ENCODE measurements at regions not wholly inside any gene's neighbourhood (a gene's known extent, or its start where the extent isn't known, plus 50 kb on each side); places are given as distances from the start of the nearest gene placed in this dataset.

DNA sequence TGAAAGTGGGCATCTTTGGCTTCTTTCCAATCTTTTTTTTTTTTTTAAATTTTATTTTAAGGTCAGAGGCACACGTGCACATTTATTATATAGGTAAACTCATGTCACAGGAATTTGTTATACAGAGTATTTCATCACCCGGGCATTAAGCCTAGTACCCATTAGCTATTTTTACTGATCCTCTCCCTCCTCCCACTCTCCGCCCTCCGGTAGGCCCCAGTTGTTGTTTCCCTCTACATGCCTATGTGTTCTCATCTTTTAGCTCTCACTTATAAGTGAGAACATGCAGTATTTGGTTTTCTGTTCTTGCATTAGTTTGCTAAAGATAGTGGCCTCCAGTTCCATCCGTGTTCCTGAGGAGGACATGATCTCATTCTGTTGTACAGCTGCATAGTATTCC, 108.5 kb downstream of the CYB561 start:
- TF ChIP-seq KAT7 (CRISPR knock-in tag; IDR thresholded peaks at IDR 0.05; ENCODE audit: borderline replicate concordance): no peak
- no peak for TF ChIP-seq USF2 (CRISPR knock-in tag; IDR thresholded peaks at IDR 0.05)
- TF ChIP-seq FOXJ3 (CRISPR knock-in tag; IDR thresholded peaks at IDR 0.05; ENCODE audit: borderline replicate concordance): no peak
- TF ChIP-seq, protein P1, sequence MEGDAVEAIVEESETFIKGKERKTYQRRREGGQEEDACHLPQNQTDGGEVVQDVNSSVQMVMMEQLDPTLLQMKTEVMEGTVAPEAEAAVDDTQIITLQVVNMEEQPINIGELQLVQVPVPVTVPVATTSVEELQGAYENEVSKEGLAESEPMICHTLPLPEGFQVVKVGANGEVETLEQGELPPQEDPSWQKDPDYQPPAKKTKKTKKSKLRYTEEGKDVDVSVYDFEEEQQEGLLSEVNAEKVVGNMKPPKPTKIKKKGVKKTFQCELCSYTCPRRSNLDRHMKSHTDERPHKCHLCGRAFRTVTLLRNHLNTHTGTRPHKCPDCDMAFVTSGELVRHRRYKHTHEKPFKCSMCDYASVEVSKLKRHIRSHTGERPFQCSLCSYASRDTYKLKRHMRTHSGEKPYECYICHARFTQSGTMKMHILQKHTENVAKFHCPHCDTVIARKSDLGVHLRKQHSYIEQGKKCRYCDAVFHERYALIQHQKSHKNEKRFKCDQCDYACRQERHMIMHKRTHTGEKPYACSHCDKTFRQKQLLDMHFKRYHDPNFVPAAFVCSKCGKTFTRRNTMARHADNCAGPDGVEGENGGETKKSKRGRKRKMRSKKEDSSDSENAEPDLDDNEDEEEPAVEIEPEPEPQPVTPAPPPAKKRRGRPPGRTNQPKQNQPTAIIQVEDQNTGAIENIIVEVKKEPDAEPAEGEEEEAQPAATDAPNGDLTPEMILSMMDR (IDR thresholded peaks at IDR 0.05): no peak
- TF ChIP-seq ESRRA (CRISPR knock-in tag; IDR thresholded peaks at IDR 0.05; ENCODE audit: borderline replicate concordance): no peak
- TF ChIP-seq, protein P2, sequence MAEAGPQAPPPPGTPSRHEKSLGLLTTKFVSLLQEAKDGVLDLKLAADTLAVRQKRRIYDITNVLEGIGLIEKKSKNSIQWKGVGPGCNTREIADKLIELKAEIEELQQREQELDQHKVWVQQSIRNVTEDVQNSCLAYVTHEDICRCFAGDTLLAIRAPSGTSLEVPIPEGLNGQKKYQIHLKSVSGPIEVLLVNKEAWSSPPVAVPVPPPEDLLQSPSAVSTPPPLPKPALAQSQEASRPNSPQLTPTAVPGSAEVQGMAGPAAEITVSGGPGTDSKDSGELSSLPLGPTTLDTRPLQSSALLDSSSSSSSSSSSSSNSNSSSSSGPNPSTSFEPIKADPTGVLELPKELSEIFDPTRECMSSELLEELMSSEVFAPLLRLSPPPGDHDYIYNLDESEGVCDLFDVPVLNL (CRISPR knock-in tag; IDR thresholded peaks at IDR 0.05; ENCODE audit: borderline replicate concordance, low read depth): no peak
- TF ChIP-seq MAX (CRISPR knock-in tag; IDR thresholded peaks at IDR 0.05): no peak
- TF ChIP-seq ZNF423 (CRISPR knock-in tag; IDR thresholded peaks at IDR 0.05): no peak
- no peak for TF ChIP-seq NR1H2 (CRISPR knock-in tag; IDR thresholded peaks at IDR 0.05)

Measured in WTC11 (cell line).